ENCODE measurements at regions not wholly inside any gene's neighbourhood (a gene's known extent, or its start where the extent isn't known, plus 50 kb on each side); places are given as distances from the start of the nearest gene placed in this dataset.
A peak's percentile ranks its signal among the peaks of the same experiment; 100 is the strongest.
"Not testable (repeated sequence)": the region's sequence is repeated elsewhere in the genome, so short reads cannot be mapped to it uniquely, and the experiment has no call there.

- no peaks in the 10 kb centered on the region for H3K36me3 ChIP-seq (ENCODE audit: control insufficient read depth, insufficient read depth, low read length)
- no peak overlapping the region for H3K4me3 ChIP-seq (ENCODE audit: low read length)
- H3K9me3 ChIP-seq (ENCODE audit: control insufficient read depth, insufficient read depth, low read length) = no peaks in the 10 kb centered on the region
- WGBS (ENCODE audit: insufficient coverage, insufficient read length) = no CpG with 5 or more reads among the region's 4 CpGs
- no peak overlapping the region for H3K27ac ChIP-seq (ENCODE audit: low read length)
- DNase-seq (ENCODE audit: low read depth, low spot score) = no peak
- peaks cover 2% of the 10 kb centered on the region for H3K4me1 ChIP-seq (ENCODE audit: control insufficient read depth, insufficient read depth, low read length)
- H3K27me3 ChIP-seq (ENCODE audit: control insufficient read depth, insufficient read depth, low read length) = no peaks in the 10 kb centered on the region
These were observed 174.1 kb upstream of the ETV3 start for GRCh38 chr1:157312082-157312812.

- Histone ChIP-seq H3K27ac (ENCODE audit: low read length) (no peak overlapping the region), H3K4me1 (ENCODE audit: control insufficient read depth, insufficient read depth, low read length) (peaks cover 2% of the 10 kb centered on the region), H3K4me3 (ENCODE audit: low read length) (no peak overlapping the region), H3K36me3 (ENCODE audit: control insufficient read depth, insufficient read depth, low read length) (no peaks in the 10 kb centered on the region), H3K9me3 (ENCODE audit: control insufficient read depth, insufficient read depth, low read length) (no peaks in the 10 kb centered on the region), H3K27me3 (ENCODE audit: control insufficient read depth, insufficient read depth, low read length) (no peaks in the 10 kb centered on the region)
- no peak for DNase-seq (ENCODE audit: low read depth, low spot score)
- no CpG with 5 or more reads among the region's 5 CpGs for WGBS (ENCODE audit: insufficient coverage, insufficient read length)
These were observed 173.5 kb upstream of the ETV3 start for GRCh38 chr1:157311730-157312081.

- not testable (repeated sequence) for H3K9me3 ChIP-seq (ENCODE audit: control insufficient read depth, insufficient read depth, low read length); H3K27ac ChIP-seq (ENCODE audit: low read length); H3K27me3 ChIP-seq (ENCODE audit: control insufficient read depth, insufficient read depth, low read length); H3K4me1 ChIP-seq (ENCODE audit: control insufficient read depth, insufficient read depth, low read length); H3K4me3 ChIP-seq (ENCODE audit: low read length); H3K36me3 ChIP-seq (ENCODE audit: control insufficient read depth, insufficient read depth, low read length)
- no CpG with 5 or more reads among the region's 6 CpGs for WGBS (ENCODE audit: insufficient coverage, insufficient read length)
- DNase-seq (ENCODE audit: low read depth, low spot score) = peak; percentile 60
These were observed 172.9 kb upstream of the ETV3 start for GRCh38 chr1:157310805-157311729.

- no CpG with 5 or more reads among the region's 5 CpGs for WGBS (ENCODE audit: insufficient coverage, insufficient read length)
- Histone ChIP-seq H3K9me3 (ENCODE audit: control insufficient read depth, insufficient read depth, low read length) (no peaks in the 10 kb centered on the region), H3K27ac (ENCODE audit: low read length) (no peak overlapping the region), H3K4me1 (ENCODE audit: control insufficient read depth, insufficient read depth, low read length) (peaks cover 2% of the 10 kb centered on the region), H3K36me3 (ENCODE audit: control insufficient read depth, insufficient read depth, low read length) (no peaks in the 10 kb centered on the region), H3K4me3 (ENCODE audit: low read length) (no peak overlapping the region), H3K27me3 (ENCODE audit: control insufficient read depth, insufficient read depth, low read length) (no peaks in the 10 kb centered on the region)
- no peak for DNase-seq (ENCODE audit: low read depth, low spot score)
These were observed 172.2 kb upstream of the ETV3 start for GRCh38 chr1:157310401-157310800.

- DNase-seq (ENCODE audit: low read depth, low spot score) = no peak
- no CpG with 5 or more reads among the region's 1 CpG for WGBS (ENCODE audit: insufficient coverage, insufficient read length)
- no peak overlapping the region for H3K27ac ChIP-seq (ENCODE audit: low read length)
- H3K9me3 ChIP-seq (ENCODE audit: control insufficient read depth, insufficient read depth, low read length) = no peaks in the 10 kb centered on the region
- no peaks in the 10 kb centered on the region for H3K36me3 ChIP-seq (ENCODE audit: control insufficient read depth, insufficient read depth, low read length)
- peaks cover 2% of the 10 kb centered on the region for H3K4me1 ChIP-seq (ENCODE audit: control insufficient read depth, insufficient read depth, low read length)
- no peaks in the 10 kb centered on the region for H3K27me3 ChIP-seq (ENCODE audit: control insufficient read depth, insufficient read depth, low read length)
- no peak overlapping the region for H3K4me3 ChIP-seq (ENCODE audit: low read length)
These were observed 169.3 kb upstream of the ETV3 start for GRCh38 chr1:157307491-157307890.

- H3K27me3 ChIP-seq (ENCODE audit: control insufficient read depth, insufficient read depth, low read length) = no peaks in the 10 kb centered on the region
- no peaks in the 10 kb centered on the region for H3K36me3 ChIP-seq (ENCODE audit: control insufficient read depth, insufficient read depth, low read length)
- no peak overlapping the region for H3K27ac ChIP-seq (ENCODE audit: low read length)
- no peak overlapping the region for H3K4me3 ChIP-seq (ENCODE audit: low read length)
- no peak for DNase-seq (ENCODE audit: low read depth, low spot score)
- H3K4me1 ChIP-seq (ENCODE audit: control insufficient read depth, insufficient read depth, low read length) = peaks cover 2% of the 10 kb centered on the region
- no CpG with 5 or more reads among the region's 3 CpGs for WGBS (ENCODE audit: insufficient coverage, insufficient read length)
- no peaks in the 10 kb centered on the region for H3K9me3 ChIP-seq (ENCODE audit: control insufficient read depth, insufficient read depth, low read length)
These were observed 168.7 kb upstream of the ETV3 start for GRCh38 chr1:157306896-157307295.

GRCh38 chr1:157304271-157304670, 166.1 kb upstream of the ETV3 start:
- no peak for DNase-seq (ENCODE audit: low read depth, low spot score)
- Histone ChIP-seq H3K27me3 (ENCODE audit: control insufficient read depth, insufficient read depth, low read length) (no peaks in the 10 kb centered on the region), H3K4me1 (ENCODE audit: control insufficient read depth, insufficient read depth, low read length) (no peaks in the 10 kb centered on the region; the same call in 1 of the 2 replicates), H3K36me3 (ENCODE audit: control insufficient read depth, insufficient read depth, low read length) (no peaks in the 10 kb centered on the region), H3K27ac (ENCODE audit: low read length) (no peak overlapping the region), H3K9me3 (ENCODE audit: control insufficient read depth, insufficient read depth, low read length) (no peaks in the 10 kb centered on the region), H3K4me3 (ENCODE audit: low read length) (no peak overlapping the region)
- no CpG with 5 or more reads among the region's 1 CpG for WGBS (ENCODE audit: insufficient coverage, insufficient read length)

- DNase-seq (ENCODE audit: low read depth, low spot score) = no peak
- H3K36me3 ChIP-seq (ENCODE audit: control insufficient read depth, insufficient read depth, low read length) = no peaks in the 10 kb centered on the region
- H3K9me3 ChIP-seq (ENCODE audit: control insufficient read depth, insufficient read depth, low read length) = no peaks in the 10 kb centered on the region
- no peaks in the 10 kb centered on the region; the same call in 1 of the 2 replicates for H3K4me1 ChIP-seq (ENCODE audit: control insufficient read depth, insufficient read depth, low read length)
- no peak overlapping the region for H3K27ac ChIP-seq (ENCODE audit: low read length)
- H3K27me3 ChIP-seq (ENCODE audit: control insufficient read depth, insufficient read depth, low read length) = no peaks in the 10 kb centered on the region
- WGBS (ENCODE audit: insufficient coverage, insufficient read length) = no CpG with 5 or more reads among the region's 4 CpGs
- no peak overlapping the region for H3K4me3 ChIP-seq (ENCODE audit: low read length)
These were observed 164.5 kb upstream of the ETV3 start for GRCh38 chr1:157302724-157303123.

GRCh38 chr1:157302199-157302497, 164.0 kb upstream of the ETV3 start:
- Histone ChIP-seq H3K4me1 (ENCODE audit: control insufficient read depth, insufficient read depth, low read length) (no peaks in the 10 kb centered on the region), H3K36me3 (ENCODE audit: control insufficient read depth, insufficient read depth, low read length) (no peaks in the 10 kb centered on the region), H3K9me3 (ENCODE audit: control insufficient read depth, insufficient read depth, low read length) (no peaks in the 10 kb centered on the region), H3K27me3 (ENCODE audit: control insufficient read depth, insufficient read depth, low read length) (no peaks in the 10 kb centered on the region), H3K27ac (ENCODE audit: low read length) (no peak overlapping the region), H3K4me3 (ENCODE audit: low read length) (no peak overlapping the region)
- WGBS (ENCODE audit: insufficient coverage, insufficient read length) = no CpG with 5 or more reads among the region's 3 CpGs
- no peak for DNase-seq (ENCODE audit: low read depth, low spot score)

GRCh38 chr1:157301477-157302198, 163.4 kb upstream of the ETV3 start:
- Histone ChIP-seq H3K27me3 (ENCODE audit: control insufficient read depth, insufficient read depth, low read length) (no peaks in the 10 kb centered on the region), H3K27ac (ENCODE audit: low read length) (no peak overlapping the region), H3K9me3 (ENCODE audit: control insufficient read depth, insufficient read depth, low read length) (no peaks in the 10 kb centered on the region), H3K4me3 (ENCODE audit: low read length) (no peak overlapping the region), H3K36me3 (ENCODE audit: control insufficient read depth, insufficient read depth, low read length) (no peaks in the 10 kb centered on the region), H3K4me1 (ENCODE audit: control insufficient read depth, insufficient read depth, low read length) (no peaks in the 10 kb centered on the region)
- no CpG with 5 or more reads among the region's 2 CpGs for WGBS (ENCODE audit: insufficient coverage, insufficient read length)
- no peak for DNase-seq (ENCODE audit: low read depth, low spot score)

Data from iPS DF 6.9 (cell line).